GM12864 (cell line): ENCODE measurements at regions not wholly inside any gene's neighbourhood (a gene's known extent, or its start where the extent isn't known, plus 50 kb on each side); places are given as distances from the start of the nearest gene placed in this dataset.

ENCODE experiments used
- DNase-seq: peaks from one replicate; pipeline ENCODE4 v3.0.0-alpha.2; 2011; ENCODE audit warnings: low read depth
- H3K4me3 ChIP-seq: 2 replicates; pipeline ENCODE4 v1.5.1; 2011; ENCODE audit warnings: mild to moderate bottlenecking, low read depth, low read length, control low read depth
- TF ChIP-seq, protein P1 (sequence below): IDR thresholded peaks from 2 replicates; pipeline ENCODE4 v1.5.1; 2011; ENCODE audit warnings: low read depth, mild to moderate bottlenecking, moderate library complexity, low read length, control low read depth, inconsistent platforms; ENCODE audit errors: missing control alignments

DNA sequence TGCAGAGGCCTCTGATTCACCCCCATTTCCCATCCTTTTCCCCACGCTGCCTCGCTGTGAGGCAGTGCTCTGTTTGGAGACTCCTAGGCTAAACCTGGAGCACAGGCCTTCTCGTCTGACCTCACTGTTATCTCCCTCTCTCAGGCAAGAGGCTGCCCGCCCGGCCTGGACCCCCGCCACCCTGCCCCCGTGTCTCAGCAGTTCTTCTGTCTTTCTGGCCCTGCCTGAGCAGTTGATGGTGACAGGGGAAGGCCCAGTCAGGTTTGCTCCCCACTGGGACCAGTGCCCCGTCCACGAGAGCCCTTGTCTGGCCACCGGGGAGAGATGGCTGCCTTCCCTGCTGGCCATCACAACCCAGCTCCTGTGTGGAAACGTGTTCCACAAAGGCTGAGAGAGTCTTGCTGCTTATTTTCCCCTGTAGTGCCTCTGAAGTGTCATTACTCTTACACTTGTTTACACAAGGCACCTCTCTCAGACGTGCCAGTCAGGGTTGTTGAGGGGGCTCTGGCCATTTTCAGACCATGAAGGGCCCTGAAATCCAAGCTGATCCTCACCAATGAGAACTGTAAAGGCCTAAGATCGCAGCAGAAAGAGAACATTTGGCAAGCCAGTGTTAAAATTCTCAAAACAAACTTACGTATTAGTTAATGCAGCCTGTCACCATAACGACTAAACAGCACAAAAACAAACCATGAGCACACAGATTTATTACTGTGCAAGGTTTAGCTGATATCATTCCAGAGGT lies 210.9 kb downstream of the NDUFA10 start:
- no peak for DNase-seq
- TF ChIP-seq, protein P1, sequence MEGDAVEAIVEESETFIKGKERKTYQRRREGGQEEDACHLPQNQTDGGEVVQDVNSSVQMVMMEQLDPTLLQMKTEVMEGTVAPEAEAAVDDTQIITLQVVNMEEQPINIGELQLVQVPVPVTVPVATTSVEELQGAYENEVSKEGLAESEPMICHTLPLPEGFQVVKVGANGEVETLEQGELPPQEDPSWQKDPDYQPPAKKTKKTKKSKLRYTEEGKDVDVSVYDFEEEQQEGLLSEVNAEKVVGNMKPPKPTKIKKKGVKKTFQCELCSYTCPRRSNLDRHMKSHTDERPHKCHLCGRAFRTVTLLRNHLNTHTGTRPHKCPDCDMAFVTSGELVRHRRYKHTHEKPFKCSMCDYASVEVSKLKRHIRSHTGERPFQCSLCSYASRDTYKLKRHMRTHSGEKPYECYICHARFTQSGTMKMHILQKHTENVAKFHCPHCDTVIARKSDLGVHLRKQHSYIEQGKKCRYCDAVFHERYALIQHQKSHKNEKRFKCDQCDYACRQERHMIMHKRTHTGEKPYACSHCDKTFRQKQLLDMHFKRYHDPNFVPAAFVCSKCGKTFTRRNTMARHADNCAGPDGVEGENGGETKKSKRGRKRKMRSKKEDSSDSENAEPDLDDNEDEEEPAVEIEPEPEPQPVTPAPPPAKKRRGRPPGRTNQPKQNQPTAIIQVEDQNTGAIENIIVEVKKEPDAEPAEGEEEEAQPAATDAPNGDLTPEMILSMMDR: no peak
- H3K4me3 ChIP-seq: no peak overlapping the region

DNA sequence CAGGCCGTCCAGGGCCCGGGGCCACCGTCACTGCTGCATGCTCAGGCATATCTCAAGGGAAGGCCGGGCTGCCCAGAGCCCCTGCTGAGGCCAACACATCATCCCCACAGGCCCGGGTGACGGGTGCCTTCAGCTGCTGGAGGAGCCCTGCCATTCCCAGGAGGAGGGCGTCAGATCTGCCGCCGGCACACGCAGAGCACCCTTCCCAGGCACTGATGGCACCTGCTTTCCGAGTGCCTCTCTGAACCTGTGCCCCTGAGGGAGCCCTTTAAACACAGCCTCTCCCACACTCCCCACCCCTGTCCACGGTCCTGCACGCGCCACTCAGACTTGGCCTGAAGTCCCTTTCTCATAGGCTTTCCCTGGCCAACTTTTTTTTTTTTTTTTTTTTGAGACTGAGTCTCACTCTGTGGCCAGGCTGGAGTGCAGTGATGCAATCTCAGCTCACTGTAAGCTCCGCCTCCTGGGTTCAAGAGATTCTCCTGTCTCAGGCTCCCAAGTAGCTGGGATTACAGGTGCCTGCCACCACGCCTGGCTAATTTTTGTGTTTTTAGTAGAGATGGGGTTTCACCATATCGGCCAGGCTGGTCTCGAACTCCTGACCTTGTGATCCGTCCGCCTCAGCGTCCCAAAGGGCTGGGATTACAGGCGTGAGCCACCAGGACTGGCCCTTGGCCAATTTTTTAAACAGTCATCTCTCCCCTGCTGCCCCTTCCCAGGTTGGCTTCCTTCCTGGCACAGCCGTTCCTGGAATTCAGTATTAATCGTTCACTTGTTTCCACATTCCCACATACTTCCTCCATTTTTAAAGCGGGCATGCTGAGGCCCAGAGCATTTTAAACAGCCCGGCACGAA lies 211.7 kb downstream of the NDUFA10 start:
- no peak for DNase-seq
- no peak overlapping the region for H3K4me3 ChIP-seq
- TF ChIP-seq, protein P1: no peak

DNA sequence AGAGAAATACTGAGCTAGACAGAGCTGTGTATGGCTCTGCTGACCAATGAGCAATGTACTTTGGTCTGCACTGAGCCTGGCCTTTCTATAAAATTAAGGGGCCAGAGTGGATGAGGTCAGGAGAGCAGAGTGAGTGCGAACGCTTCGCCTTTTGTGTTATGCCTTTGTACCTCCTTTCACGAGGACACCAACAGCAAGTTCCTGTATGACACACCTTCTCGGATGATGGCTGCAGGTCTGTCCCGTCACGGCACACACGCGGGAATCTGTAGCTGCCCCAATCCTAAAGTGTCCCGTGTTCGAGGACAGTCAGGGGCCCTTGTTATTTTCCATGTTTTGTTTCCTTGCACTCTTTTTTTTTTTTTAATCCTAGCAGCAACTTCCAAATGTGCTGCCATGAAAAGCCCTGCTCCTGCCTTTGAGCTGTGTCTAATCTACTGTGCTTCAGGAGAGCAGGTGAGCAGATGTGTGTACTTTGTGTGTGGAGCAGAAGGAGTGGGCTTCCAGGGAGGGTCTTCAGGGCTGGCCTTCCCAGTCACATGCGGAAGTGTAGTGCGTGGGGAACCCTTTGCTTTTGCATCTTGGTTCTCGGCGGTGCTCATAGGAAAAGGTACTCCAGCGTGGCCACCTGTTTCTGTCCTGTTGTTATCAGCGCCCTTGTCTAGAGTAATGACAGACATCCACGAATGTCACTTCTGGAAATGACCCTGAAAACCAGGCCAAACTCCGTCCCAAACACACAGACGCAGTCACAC lies 213.2 kb downstream of the NDUFA10 start:
- TF ChIP-seq, protein P1: no peak
- no peak for DNase-seq

DNA sequence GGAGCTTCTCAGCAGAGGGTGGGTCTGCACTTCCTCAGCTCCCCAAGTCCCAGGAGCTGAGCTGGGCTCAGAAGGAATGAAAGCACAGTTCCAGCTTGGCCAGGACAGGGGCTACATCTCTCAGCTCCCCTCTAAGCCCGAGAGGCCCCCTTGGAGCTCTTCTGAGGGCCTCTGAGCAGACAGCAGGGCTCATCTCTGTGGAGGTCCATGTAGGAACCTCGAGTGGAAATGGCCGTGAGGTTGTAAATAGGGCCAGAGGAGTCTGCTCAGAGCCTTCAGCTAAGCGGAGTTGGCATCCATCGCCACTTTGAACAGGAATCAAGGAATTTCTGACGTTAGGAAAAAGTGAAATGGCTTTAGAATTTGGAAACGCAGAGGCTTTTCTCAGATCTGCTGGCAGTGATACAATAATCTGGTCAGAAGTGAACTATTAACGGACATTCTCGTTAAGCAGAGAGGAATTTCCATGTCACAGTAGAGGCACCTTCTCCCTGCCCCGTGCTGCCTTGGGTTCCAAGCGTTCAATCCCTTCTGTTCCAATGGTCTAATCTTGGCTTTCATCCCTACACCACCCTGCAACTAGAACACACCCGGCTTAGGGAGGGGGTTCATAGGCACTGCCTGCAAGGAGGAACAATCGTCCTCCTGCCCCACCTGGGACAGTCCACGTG lies 213.9 kb downstream of the NDUFA10 start:
- H3K4me3 ChIP-seq: no peak overlapping the region
- TF ChIP-seq, protein P1: no peak
- DNase-seq: no peak

More for the DNA sequence above, 213.2 kb downstream of the NDUFA10 start:
- no peak overlapping the region for H3K4me3 ChIP-seq

DNA sequence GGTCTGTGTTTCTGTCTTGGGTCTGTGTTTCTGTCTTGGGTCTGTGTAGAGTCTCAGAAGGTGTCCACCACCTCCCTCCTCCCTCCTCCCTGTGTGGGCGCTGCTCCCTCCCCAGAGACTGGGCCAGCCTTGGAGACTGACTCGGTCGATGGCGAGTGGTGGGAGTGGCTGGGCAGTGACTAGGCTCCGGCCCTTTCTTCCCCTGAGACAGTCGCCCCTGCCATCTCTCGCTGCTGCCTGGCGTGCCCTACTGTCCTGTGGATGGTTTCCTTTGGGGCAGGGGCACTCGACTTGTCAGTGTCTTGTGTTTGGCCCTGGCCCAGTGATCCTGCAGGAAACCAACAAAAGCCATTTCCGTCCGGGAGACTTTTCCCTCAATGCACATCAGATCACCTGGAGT lies 215.8 kb downstream of the NDUFA10 start:
- no peak for DNase-seq
- H3K4me3 ChIP-seq: no peak overlapping the region
- TF ChIP-seq, protein P1: no peak

DNA sequence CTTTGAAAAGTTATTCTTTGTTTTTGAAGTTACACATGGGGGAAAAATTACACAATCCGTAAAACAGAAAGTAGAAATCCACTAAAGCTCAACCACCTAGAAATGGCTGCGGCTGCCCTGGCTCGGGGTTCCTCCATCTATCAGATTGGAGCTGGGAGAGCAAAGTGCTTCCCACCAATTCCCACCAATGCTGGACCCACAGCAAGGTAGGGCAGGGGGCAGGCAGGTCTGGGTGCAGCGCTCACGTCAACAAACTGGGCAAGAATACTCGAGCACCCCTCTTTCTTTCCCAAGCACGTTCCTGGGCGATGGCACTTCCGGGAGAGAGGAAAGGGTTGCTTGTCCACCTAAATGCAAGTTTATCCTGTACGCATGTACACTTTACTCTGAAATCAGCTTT lies 217.6 kb downstream of the NDUFA10 start:
- DNase-seq: no peak
- TF ChIP-seq, protein P1: no peak
- H3K4me3 ChIP-seq: no peak overlapping the region
